ENCODE measurements at regions not wholly inside any gene's neighbourhood (a gene's known extent, or its start where the extent isn't known, plus 50 kb on each side); places are given as distances from the start of the nearest gene placed in this dataset.

GRCh38 chr22:47293368-47294221 is 531.1 kb downstream of the TBC1D22A start:
- no peak for DNase-seq (ENCODE audit: low read depth in 1 of 2, low spot score in 1 of 2)
- Histone ChIP-seq H3K4me3 (replicated peaks; ENCODE audit: insufficient read depth, low read length) (no peak overlapping the region), H3K27me3 (ENCODE audit: insufficient read depth, poor library complexity, severe bottlenecking) (no peaks in the 10 kb centered on the region), H3K27ac (replicated peaks) (no peak overlapping the region)
- TF ChIP-seq POLR2AphosphoS5 (IDR thresholded peaks at IDR 0.05; ENCODE audit: low read depth) (no peak), REST (IDR thresholded peaks at IDR 0.05; ENCODE audit: insufficient replicate concordance, low read depth) (no peak), GABPA (IDR thresholded peaks at IDR 0.05; ENCODE audit: low read depth) (no peak), CTCF (IDR thresholded peaks at IDR 0.05; ENCODE audit: insufficient read depth, low read length) (no peak), SPI1 (IDR thresholded peaks at IDR 0.05; ENCODE audit: borderline replicate concordance, low read depth) (no peak)

GRCh38 chr22:47292546-47293320 is 530.3 kb downstream of the TBC1D22A start:
- TF ChIP-seq GABPA (IDR thresholded peaks at IDR 0.05; ENCODE audit: low read depth): no peak
- no peak for TF ChIP-seq CTCF (IDR thresholded peaks at IDR 0.05; ENCODE audit: insufficient read depth, low read length)
- no peak for TF ChIP-seq REST (IDR thresholded peaks at IDR 0.05; ENCODE audit: insufficient replicate concordance, low read depth)
- no peak for TF ChIP-seq POLR2AphosphoS5 (IDR thresholded peaks at IDR 0.05; ENCODE audit: low read depth)
- no peak for TF ChIP-seq SPI1 (IDR thresholded peaks at IDR 0.05; ENCODE audit: borderline replicate concordance, low read depth)
- DNase-seq (ENCODE audit: low read depth in 1 of 2, low spot score in 1 of 2): no peak
- Histone ChIP-seq H3K27me3 (ENCODE audit: insufficient read depth, poor library complexity, severe bottlenecking) (no peaks in the 10 kb centered on the region), H3K4me3 (replicated peaks; ENCODE audit: insufficient read depth, low read length) (no peak overlapping the region), H3K27ac (replicated peaks) (no peak overlapping the region)

GRCh38 chr22:47291565-47292495 is 529.4 kb downstream of the TBC1D22A start:
- Histone ChIP-seq H3K4me3 (replicated peaks; ENCODE audit: insufficient read depth, low read length) (no peak overlapping the region), H3K27ac (replicated peaks) (no peak overlapping the region), H3K27me3 (ENCODE audit: insufficient read depth, poor library complexity, severe bottlenecking) (no peaks in the 10 kb centered on the region)
- DNase-seq (ENCODE audit: low read depth in 1 of 2, low spot score in 1 of 2): no peak
- no peak for TF ChIP-seq REST (IDR thresholded peaks at IDR 0.05; ENCODE audit: insufficient replicate concordance, low read depth)
- no peak for TF ChIP-seq GABPA (IDR thresholded peaks at IDR 0.05; ENCODE audit: low read depth)

All from HL-60 (cell line).